A549 (cell line): ENCODE measurements at regions not wholly inside any gene's neighbourhood (a gene's known extent, or its start where the extent isn't known, plus 50 kb on each side); places are given as distances from the start of the nearest gene placed in this dataset.

Experiments used
- EP300 ChIP-seq, 2 experiments: fragments of >200 bp; sonication (Bioruptor Twin); formaldehyde crosslinking; IDR thresholded peaks; 2 replicates in 1 of 2; 3 replicates in 1 of 2; pipeline ENCODE4 v1.6.1; 2016 to 2017
- FOSB ChIP-seq: fragments of 250-450 bp; sonication (Bioruptor Pico); IDR thresholded peaks from 2 replicates; pipeline ENCODE4 v1.5.0; 2020; ENCODE audit warnings: mild to moderate bottlenecking, moderate library complexity
- NFE2L2 ChIP-seq: fragments of 150-350 bp; conservative IDR thresholded peaks from 2 replicates; pipeline ENCODE4 v1.6.1; 2014; ENCODE audit warnings: low read length
- POLR2A ChIP-seq: IDR thresholded peaks from 2 replicates; pipeline ENCODE4 v1.6.1; 2012; ENCODE audit warnings: mild to moderate bottlenecking, low read length
- RAD21 ChIP-seq, 2 experiments: fragments of >200 bp in 1 of 2; sonication (Bioruptor Twin) in 1 of 2; formaldehyde crosslinking in 1 of 2; IDR thresholded peaks in 1 of 2; conservative IDR thresholded peaks in 1 of 2; 2 replicates in 1 of 2; 3 replicates in 1 of 2; pipeline ENCODE4 v1.6.1; 2012 to 2018; ENCODE audit warnings: inconsistent platforms in 1 of 2
- RCOR1 ChIP-seq: fragments of 150-350 bp; IDR thresholded peaks from 2 replicates; pipeline ENCODE4 v1.6.1; 2014; ENCODE audit warnings: antibody characterized with exemption, low read length, low read depth
- ZFP36 ChIP-seq: fragments of 450-650 bp; IDR thresholded peaks from 2 replicates; pipeline ENCODE4 v1.6.1; 2014; ENCODE audit warnings: borderline replicate concordance; ENCODE audit not compliant: partially characterized antibody
- TF ChIP-seq, protein P1 (sequence below): fragments of >200 bp; sonication (Bioruptor Twin); formaldehyde crosslinking; IDR thresholded peaks from 3 replicates; pipeline ENCODE4 v1.5.1; 2016
- TF ChIP-seq, protein P2 (sequence below): fragments of >200 bp; sonication (Bioruptor Twin); formaldehyde crosslinking; IDR thresholded peaks from 3 replicates; pipeline ENCODE4 v1.6.1; 2016
- TF ChIP-seq, protein P3 (sequence below): fragments of 200-600 bp; sonication (generic); IDR thresholded peaks from 2 replicates; pipeline ENCODE4 v1.6.1; 2016; ENCODE audit warnings: antibody characterized with exemption, mild to moderate bottlenecking, moderate library complexity

GRCh38 chr4:123996718-123997510 is 600.3 kb downstream of the SPRY1 start:
- TF ChIP-seq POLR2A, result no peak
- TF ChIP-seq EP300 (IDR thresholded peaks at IDR 0.05), result no peak
- no peak for TF ChIP-seq RAD21 (conservative IDR thresholded peaks at IDR 0.05 in 1 of 2, IDR thresholded peaks at IDR 0.05 in 1 of 2)
- TF ChIP-seq, protein P1, sequence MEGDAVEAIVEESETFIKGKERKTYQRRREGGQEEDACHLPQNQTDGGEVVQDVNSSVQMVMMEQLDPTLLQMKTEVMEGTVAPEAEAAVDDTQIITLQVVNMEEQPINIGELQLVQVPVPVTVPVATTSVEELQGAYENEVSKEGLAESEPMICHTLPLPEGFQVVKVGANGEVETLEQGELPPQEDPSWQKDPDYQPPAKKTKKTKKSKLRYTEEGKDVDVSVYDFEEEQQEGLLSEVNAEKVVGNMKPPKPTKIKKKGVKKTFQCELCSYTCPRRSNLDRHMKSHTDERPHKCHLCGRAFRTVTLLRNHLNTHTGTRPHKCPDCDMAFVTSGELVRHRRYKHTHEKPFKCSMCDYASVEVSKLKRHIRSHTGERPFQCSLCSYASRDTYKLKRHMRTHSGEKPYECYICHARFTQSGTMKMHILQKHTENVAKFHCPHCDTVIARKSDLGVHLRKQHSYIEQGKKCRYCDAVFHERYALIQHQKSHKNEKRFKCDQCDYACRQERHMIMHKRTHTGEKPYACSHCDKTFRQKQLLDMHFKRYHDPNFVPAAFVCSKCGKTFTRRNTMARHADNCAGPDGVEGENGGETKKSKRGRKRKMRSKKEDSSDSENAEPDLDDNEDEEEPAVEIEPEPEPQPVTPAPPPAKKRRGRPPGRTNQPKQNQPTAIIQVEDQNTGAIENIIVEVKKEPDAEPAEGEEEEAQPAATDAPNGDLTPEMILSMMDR, result no peak
- TF ChIP-seq, protein P2, sequence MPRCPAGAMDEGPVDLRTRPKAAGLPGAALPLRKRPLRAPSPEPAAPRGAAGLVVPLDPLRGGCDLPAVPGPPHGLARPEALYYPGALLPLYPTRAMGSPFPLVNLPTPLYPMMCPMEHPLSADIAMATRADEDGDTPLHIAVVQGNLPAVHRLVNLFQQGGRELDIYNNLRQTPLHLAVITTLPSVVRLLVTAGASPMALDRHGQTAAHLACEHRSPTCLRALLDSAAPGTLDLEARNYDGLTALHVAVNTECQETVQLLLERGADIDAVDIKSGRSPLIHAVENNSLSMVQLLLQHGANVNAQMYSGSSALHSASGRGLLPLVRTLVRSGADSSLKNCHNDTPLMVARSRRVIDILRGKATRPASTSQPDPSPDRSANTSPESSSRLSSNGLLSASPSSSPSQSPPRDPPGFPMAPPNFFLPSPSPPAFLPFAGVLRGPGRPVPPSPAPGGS, result no peak
- TF ChIP-seq NFE2L2, result no peak
- no peak for TF ChIP-seq ZFP36
- no peak for TF ChIP-seq FOSB (CRISPR knock-in tag)
- TF ChIP-seq RCOR1, result no peak
- TF ChIP-seq, protein P3, sequence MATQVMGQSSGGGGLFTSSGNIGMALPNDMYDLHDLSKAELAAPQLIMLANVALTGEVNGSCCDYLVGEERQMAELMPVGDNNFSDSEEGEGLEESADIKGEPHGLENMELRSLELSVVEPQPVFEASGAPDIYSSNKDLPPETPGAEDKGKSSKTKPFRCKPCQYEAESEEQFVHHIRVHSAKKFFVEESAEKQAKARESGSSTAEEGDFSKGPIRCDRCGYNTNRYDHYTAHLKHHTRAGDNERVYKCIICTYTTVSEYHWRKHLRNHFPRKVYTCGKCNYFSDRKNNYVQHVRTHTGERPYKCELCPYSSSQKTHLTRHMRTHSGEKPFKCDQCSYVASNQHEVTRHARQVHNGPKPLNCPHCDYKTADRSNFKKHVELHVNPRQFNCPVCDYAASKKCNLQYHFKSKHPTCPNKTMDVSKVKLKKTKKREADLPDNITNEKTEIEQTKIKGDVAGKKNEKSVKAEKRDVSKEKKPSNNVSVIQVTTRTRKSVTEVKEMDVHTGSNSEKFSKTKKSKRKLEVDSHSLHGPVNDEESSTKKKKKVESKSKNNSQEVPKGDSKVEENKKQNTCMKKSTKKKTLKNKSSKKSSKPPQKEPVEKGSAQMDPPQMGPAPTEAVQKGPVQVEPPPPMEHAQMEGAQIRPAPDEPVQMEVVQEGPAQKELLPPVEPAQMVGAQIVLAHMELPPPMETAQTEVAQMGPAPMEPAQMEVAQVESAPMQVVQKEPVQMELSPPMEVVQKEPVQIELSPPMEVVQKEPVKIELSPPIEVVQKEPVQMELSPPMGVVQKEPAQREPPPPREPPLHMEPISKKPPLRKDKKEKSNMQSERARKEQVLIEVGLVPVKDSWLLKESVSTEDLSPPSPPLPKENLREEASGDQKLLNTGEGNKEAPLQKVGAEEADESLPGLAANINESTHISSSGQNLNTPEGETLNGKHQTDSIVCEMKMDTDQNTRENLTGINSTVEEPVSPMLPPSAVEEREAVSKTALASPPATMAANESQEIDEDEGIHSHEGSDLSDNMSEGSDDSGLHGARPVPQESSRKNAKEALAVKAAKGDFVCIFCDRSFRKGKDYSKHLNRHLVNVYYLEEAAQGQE, result no peak
